GM19239 (cell line): ENCODE measurements at regions not wholly inside any gene's neighbourhood (a gene's known extent, or its start where the extent isn't known, plus 50 kb on each side); places are given as distances from the start of the nearest gene placed in this dataset.
A peak's percentile ranks its signal among the peaks of the same experiment; 100 is the strongest.
"Not testable (repeated sequence)": the region's sequence is repeated elsewhere in the genome, so short reads cannot be mapped to it uniquely, and the experiment has no call there.

Source experiments
- DNase-seq: peaks from one replicate; pipeline ENCODE4 v3.0.0; 2011; ENCODE audit warnings: low spot score; ENCODE audit not compliant: insufficient read length
- FAIRE-seq: peaks from 2 replicates; lab custom pipeline; 2011; peaks lifted over from hg19 to GRCh38; lab: Jason Lieb, UNC

DNA sequence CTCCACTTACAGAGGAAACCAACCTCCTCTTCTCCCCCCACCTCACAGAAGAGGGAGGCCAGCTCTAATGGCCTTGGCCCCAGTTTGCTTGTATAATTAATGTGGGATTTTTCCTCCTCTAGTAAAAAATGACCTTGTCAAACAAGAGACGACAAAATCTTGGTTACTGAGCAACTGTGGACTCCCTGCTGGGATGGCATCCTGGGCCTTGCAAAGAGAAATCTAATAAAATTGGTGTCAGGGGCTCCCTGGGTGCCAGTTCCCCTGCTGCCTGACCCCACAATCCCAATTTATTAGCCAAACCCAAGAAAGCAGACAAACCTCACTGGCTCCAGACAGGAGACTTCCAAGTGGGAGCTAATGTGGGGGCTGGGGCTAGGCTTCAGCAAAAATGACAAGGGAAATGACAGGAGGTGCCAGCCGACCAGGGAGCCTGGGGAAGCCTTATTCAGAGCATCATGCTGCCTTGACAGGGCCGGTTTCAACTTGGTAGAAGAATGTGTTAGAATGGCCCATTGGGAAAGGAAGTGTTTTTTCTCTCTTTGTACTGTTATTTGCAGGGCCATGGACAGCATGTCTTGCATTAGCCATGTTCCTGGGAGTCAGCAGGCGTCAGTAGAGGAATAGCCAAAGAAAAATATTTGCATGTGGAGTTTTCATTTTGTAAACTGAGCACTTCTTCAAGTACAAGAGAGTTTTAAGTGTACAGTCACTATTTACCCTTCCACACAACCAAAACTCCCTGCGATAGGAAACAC lies 816.9 kb downstream of the DHX35 start:
- DNase-seq (no peak), FAIRE-seq (no peak)

DNA sequence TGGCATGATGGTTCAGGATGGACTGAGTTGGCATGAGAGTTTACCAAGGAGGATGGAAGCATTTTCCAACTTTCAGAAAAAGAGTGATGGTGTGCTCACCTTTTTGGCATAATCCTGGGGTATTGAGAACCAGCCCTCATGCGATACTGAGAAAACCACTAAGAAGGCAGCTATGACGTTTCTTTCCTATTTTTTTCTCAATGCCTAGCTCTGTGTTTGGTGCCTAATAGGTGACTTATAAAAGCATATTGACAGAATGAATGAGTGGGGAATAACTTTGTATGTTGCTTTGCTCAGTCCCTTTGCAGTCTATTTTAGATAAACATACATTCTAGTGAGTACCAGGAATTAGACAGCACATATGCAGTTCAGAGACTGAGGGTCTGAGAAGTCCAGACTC lies 816.3 kb downstream of the DHX35 start:
- DNase-seq (no peak), FAIRE-seq (no peak)

DNA sequence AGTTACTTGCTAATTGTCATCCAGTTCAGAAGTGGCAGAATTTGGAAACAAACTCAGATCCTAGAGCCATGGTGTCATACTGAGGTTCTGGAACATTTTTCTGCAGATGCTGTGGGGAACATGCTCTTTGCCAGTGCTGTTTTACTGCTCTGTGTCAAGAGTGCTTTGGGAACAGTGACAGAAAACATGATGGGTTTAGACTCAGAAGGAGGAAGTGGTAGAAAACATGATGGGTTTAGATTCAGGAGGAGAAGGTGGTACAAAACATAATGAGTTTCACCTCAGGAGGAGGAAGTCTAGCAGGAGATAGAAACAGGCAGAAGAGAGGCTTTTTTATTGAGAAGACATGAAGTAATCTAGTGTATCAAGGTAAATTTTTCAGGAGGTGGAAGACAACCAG lies 815.5 kb downstream of the DHX35 start:
- FAIRE-seq (peak; percentile 92), DNase-seq (no peak)

DNA sequence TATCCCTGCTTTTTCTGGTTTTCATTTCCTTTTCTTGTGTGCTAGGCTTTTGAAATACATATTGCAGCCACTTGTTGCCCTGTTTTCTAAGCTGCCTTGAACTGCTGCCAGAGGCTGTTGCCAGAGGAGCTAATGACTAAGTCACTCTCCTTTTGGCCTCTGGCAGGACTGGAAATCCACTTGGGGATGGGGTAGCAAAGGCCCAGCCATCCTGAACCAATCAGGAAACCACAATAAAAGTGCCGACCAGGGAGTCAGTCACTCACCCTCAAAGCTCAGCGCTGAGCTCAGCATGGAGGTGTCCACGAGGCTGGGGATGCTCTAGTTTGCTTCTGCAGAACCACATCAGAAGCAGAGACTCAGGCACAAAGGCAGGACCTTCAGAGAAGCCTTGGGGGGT lies 813.0 kb downstream of the DHX35 start:
- FAIRE-seq: no peak
- DNase-seq: no peak

DNA sequence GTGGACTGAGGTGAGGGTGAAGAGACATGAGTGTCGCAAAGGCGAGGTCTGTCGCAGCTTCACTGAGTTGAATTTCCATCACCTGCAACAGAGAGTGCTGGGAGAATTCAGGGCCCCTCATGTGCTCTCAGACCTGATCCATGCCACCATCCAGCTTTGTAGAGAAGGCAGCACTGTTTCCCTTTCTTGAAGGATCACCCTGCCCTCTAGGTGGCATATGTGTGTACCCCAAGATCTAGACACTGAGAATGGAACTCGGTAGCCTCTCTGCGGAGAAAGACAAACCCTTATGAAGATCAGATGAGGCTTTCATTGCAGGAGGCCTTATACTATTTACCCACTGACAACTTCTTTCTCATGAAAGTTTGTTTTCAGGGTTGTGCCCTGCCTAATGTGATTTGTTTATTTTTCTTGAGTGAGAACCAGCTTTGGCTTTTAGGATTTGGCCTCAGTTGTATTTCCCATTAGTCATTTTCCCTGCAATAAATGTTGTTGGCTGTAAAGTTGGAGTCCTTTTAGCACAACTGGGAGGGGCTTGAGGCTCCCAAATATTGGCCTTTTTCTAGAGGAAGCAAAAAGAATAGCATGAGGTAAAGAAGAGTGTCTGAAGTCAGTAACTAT lies 811.3 kb downstream of the DHX35 start:
- DNase-seq: no peak
- no peak for FAIRE-seq

DNA sequence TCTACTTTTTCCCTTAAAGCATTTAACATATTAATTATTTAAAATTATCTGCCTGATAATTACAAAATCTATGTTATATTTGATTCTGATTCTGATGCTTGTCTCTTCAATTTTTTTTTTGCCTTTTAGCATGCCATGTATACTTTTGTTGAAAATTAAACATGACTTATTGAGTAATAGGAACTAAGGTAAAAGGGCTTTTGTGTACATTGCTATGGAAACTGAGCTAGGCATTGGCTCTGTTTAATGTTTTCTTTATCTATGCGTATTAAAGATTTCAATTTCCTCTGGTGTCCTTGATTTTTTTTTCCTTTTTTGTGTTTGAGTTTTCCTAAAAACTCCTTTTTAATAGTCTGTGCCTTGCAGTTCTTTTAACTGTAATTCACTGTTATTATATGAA lies 805.2 kb downstream of the DHX35 start:
- DNase-seq (no peak), FAIRE-seq (no peak)

DNA sequence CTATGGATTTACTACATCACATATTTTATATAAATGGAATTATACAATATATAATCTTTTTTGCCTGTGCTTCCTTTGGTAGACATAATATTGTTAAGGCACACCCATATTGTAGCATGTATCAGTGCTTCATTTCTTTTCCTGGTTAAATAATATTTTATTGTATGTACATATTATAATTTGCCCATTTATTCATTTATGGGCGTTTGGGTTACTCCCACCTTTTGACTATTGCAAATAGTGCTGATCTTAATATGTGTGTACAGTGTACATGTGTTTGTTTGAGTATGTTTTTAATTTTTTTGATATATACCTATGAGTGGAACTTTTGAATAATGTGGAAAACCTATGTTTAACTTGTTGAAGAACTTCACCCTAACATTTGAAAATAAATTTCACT lies 804.2 kb downstream of the DHX35 start:
- FAIRE-seq: no peak
- no peak for DNase-seq

DNA sequence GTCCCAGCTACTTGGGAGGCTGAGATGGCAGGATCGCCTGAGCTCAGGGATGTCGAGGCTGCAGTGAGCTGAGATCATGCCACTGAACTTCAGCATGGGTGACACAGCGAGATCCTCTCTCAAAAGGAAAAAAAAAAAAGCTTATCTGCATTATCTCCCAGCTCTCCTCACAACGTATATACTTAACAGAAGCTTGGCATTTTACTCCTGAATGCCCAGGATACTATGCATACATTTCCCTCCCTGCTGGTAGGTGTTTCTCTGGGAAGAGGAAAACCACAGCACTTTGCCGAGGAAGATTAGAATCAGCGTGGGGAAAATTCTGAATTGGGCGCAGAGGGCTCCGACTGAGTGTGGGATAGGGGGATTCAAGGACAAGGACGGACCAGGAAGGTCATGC lies 800.6 kb downstream of the DHX35 start:
- no peak for DNase-seq
- FAIRE-seq: no peak

DNA sequence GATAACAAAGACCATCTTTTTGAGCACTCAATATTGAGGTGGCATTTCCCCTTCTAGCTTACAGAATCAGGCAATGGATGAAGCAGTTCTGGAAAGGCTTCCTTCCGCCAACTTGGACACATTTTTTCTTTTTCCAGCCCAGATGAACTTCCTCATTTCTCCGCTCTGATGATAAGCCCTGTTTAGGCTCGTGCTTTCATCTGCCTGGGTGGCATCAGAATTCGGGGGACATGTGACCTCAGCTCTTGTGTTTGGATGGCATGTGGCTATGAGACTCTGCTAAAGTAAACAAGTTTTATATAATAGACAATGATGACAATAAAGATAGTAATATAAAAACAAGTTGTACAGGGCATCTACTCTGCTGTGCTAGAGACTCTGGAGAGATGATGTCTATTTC lies 796.7 kb downstream of the DHX35 start:
- DNase-seq: no peak
- no peak for FAIRE-seq

DNA sequence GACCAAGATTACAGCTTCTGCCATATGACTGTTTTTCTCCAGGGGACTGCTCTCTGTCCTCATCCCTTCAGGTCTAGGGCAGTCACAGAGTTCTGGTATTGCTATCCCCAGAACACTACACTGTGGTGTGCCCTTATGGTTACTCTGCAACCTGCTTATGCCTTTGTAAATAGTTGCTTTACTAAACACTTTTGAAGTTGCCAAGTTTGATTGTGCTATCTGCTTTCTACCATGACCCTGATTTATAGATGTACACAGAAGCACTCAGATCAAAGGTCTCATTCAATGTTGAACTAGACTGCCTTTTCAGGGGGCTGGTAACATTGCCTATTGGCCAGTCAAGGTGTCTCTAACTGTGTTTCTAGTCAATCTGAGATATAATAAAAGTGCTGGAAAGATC lies 794.7 kb downstream of the DHX35 start:
- FAIRE-seq: no peak

DNA sequence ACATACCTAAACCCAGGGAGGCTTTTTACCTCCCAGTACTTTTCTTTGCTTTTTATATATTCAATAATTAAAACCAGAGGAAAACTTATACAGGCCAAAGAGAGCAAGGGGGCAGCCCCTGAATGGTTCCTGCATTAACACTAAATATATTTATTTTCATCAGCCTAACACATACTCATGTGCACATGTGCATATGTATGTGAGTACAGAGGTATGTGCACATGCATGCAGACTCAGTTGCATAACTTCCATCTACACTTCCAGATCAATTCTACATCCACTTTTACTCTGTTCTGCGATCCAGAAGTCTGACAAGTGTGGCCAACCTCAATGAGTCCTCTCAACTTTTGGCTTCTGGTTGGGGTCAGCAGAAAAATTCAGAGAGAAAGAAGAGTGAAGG lies 794.2 kb downstream of the DHX35 start:
- FAIRE-seq (no peak), DNase-seq (no peak)

More for the DNA sequence above, 794.7 kb downstream of the DHX35 start:
- DNase-seq: no peak

DNA sequence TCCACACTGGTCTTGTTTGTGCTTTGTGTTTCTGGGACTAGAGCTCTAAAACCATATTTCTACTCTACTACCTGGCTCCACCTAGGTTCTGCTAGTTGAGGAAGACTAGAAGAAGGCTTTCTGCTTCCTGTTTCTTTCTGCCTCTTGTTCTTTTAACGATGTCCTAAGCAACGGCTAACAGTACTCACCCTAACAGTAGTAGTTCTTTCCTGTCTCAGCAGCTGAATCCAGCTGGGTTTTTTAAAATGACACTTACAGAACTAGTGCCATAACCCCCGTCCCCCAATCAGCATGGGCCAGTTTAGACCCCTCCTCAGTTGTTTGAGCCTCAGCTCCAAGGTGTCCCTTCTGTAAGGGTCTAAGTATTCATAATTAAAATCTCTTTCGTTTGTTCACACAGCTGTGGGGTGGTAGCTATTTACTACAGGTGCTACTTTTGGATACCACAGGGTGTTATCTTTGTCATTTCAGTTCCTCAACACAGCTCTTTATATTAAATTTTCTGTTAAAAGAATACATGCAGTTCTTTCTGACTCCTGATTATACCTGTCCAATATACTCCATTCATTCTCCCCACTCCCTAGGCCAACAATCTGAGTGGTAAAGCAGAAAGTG lies 790.2 kb downstream of the DHX35 start:
- DNase-seq (no peak), FAIRE-seq (no peak)

DNA sequence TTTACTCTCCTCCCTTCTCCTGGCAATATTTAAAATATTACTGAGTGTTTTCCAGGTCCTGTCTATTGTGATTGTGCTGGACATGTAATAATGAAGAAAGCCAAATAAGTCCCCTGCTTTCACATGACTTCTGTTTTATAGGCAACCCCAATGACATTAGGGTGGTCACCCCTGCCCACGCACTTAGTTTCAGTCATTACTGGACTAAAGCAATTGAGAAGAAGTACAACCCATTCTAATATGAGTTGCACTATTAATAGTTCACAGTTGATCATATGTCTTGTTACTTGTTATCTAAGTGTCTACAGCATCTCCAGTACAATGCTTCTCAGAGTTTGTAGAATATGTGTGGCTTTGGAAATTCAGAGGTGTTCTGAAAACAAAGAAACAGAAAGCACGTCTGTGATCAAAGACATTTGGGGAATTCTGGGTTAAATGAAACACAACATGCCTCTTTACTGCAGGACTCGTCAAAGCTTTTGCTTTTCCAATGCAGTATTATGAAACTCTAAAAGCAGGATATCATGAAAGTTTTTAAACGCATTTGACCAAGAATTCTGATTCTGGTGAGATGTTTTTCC lies 789.5 kb downstream of the DHX35 start:
- DNase-seq (no peak), FAIRE-seq (peak; percentile 55)

DNA sequence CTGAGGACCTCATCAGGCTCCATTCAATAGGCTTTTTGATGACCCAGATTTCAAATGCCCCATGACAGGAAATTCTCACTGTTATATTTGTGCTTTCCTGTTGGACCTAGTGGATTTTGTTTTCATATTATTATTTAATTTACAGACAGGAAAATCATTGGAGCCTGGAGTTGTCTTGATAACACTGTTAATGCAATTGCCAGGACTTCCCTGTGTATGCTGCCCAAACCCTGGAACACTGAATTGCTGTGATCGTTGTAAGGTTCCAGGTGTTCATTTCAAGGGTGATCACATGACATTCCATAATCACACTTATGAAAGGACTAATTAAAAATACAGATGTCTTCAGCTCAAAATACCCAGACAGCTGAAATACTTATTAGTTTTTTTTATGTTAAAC lies 783.2 kb downstream of the DHX35 start:
- FAIRE-seq: no peak

DNA sequence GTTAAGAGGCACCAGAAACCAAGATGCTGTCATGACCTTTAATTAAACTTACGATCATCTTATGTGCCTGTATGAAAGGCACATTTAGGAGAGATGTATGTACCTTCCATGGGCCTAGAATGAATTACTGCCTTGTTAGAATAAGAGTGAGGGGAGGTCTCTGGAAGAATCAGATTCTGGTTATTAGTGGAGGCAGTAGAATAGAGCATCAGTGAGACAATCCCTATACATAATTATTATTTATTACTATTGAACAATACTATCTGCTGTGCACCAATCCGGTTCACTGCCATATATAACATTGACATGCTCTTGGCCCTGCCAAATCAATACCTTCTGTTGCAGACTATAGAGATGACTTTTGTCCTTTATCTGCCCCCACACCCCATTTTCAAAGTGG lies 776.5 kb downstream of the DHX35 start:
- FAIRE-seq: no peak
- DNase-seq: no peak

More for the DNA sequence above, 783.2 kb downstream of the DHX35 start:
- DNase-seq: no peak

DNA sequence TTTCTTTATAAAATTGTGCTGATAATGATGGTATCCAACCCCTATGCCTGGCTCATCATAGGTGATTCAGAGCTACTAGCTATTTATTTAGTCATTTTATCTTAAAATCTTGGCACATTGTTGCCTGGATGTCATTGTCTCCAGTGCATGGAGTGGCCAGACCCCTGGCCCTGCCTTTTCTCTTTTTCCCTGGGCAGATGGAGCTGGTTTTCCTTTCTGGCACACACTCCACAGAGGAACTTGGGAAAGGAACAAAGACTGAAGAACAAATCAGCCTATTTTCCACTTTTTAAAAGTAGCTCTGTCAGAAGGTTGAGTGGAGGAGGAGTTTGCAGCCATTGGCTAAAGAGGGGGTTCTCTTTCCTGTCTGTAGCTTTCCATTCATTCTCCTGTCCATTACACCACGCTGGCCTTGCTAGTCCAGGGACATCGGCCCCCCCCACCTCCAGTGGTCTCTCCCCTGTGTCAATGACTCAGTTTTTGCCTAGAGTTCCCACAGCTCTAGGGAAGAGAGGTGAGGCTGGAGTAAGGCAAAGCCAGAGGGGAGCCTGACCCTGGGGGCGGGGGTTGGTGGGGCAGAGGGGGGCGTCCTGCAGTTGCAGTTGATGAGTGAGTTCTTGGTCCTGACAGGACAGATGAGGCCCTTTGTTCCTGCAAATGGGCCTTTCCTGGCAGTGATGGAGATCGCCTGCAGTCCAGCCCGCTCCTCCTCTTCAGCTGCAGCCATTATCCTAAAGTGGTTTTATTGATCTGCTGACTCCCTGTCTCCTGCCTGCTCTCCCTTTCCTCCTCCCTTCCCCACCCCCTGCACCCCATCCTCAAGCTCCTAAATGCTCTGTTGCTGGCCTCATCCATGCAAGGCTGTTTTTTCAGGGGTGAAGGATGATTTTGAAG lies 774.5 kb downstream of the DHX35 start:
- DNase-seq (no peak), FAIRE-seq (no peak)

DNA sequence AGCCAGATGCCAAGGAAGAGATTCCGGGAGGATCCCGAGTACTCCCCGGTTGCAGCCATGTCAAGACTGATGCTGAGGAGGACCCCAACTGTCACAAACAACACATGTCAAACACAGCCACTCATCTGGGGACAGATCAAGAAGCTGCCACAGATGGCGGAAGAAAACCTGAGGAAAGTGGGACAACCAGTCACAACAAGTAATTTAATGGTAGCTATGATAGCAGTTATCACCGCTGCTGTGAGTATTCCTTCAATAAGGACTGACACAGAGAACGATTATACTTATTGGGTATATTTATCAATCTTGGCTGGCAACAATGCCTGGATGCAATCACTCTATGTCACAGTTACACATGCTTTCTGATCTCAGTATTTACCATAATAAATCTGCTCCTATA lies 763.4 kb downstream of the DHX35 start:
- not testable (repeated sequence) for DNase-seq, FAIRE-seq

DNA sequence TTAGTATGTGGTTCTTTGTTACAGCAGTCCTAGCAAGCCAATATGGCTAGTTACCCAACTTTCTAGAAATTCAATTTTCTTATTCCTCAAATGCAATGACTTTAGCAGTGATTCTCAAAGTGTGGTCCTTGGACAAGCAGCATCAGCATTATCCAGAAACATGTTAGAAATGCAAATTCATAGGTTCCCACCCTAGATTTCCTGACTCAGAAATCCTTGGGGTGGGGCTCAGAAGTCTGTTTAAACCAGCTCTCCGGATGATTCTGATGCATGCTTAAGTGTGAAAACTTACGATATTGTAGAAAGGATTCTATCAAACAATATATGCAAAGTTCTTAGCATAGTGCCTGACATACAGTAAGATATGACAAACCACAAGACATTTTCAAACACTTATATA lies 757.1 kb downstream of the DHX35 start:
- no peak for DNase-seq
- no peak for FAIRE-seq

DNA sequence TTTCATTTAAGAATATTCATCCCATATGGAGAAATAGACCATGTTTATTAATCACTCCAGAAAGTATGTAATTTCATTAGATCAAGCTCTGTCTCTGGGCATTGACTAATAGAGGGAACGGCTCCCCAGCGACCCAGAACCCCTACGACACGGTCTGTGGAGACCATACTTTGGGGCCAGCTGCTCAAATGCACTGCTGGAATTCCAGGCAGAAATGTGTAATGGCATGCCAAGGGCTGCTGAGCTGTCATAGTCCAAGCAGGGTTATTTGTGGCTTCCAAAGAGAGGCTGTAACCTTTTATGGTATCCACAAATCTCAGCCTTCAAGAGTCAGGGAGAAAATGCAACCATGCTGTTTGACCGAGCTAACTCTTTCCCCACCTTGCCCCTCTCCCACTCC lies 755.8 kb downstream of the DHX35 start:
- DNase-seq (no peak), FAIRE-seq (no peak)

DNA sequence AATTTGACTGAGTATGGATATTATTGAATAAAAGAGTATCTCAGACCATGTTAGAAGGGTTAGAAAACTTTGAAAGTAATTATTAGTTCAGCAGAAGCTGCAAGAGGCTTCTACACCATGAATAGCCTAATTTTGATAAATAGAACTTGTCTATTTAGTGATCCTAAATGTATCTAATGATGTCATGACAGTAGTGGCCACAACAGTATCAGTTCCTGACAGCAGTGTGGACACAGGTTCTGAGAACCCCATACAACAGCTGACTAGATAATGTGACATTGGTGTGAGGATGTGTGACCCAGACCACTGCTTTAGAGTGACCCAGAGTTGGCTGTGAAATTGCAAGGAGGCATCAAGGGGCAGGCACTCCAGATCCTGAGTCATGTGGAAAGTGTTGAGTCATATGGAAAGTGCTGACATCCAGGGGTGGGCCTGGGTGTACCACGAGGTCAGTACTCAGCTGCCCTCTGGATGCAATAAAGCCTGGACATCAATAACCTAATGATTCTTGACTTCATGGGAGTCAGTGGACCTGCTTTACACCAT lies 754.7 kb downstream of the DHX35 start:
- FAIRE-seq (no peak), DNase-seq (no peak)
